DMS153 treated with DMSO at 0.1 percent for 48 hours (cell line): ENCODE measurements at regions not wholly inside any gene's neighbourhood (a gene's known extent, or its start where the extent isn't known, plus 50 kb on each side); places are given as distances from the start of the nearest gene placed in this dataset.

Experiments used
- DNase-seq: peaks from one replicate; lab custom pipeline; 2025; ENCODE audit not compliant: unreplicated experiment; lab: John Stamatoyannopoulos, UW

DNA sequence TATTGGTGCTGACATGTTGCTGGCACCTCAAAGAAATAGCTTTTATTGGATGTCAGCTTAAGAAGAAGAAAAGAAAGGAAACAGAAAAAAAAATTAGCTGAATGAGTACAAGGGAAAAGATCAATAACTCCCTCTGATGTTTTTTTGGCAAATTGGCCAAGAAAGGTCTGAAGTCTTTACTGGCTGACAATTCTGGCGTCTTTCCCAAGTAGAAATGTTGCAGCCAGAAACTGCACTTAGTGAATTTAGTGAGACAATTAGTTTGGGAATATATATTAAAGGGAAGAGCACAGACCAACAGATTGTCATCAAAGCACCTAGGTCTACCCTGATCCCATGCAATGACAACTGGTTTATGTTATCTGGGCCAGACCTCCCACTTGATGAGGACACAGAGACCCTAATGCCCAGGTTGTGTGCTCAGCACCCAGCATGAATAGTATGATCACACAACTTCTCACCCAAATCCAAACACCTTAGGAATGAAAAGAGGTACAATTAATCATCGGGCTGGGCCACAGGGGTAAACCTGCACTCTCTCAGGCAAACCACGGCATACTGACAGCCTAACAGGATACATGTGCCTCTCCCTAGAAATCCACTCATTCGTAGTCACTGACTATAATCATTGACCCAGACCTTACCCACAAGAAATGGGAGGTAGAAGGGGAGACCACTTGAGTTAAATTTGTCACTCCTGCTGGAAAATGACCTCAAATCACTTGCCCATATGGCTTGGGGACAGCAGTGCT is 612.3 kb upstream of the ARID1B start:
- DNase-seq: no peak

DNA sequence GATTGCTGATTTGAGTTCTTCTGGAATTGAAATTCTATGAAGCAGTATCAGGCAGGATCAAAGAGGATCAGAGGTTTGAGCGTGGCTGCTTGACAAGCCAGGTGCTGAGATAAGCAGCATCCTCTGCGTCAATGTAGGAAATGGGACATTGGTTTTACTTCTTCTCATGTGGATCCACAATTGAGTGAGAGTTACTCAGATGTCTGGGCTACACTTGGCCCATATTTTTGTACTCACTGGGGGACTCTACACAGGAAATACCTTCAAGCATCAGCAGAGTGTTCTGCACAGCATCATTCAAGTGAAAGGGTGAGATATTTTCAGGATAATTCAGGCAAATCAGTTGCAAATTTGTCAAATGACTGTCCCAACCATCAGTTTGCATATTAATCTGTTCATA is 613.9 kb upstream of the ARID1B start:
- no peak for DNase-seq

DNA sequence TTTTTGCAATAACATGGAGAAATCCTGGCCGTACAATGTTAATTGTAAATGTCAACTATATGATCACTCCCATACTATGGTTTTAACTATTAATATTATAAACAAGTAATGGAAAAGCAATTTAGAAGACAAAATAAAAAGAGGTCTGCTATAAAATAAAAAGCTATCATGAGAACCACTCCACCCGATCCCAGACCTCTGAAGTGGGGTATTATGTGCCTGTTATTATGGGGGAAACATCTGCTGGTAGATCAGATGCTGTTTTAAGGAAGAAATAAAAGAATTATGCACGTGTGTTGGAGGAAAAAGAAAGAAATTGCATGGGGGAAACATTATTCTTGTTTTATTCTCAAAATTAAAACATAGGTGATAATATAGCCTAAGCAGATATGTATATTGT is 615.7 kb upstream of the ARID1B start:
- no peak for DNase-seq

DNA sequence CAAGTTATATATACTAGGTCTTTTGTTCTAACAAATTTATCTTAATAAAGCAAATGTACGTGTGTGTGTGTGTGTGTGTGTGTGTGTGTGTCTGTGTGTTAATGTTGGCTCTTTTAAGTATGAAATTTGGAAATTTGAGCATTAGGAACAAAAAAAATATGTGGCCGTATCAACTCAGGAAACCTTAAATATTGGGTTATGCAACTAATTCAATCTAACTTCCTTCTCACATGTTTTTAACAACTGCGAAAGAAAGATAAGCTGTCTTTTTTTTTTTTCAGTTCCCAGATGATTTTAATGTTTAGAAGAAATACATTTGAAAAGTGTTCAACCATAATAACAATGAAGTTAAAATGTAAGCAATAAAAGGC is 616.4 kb upstream of the ARID1B start:
- DNase-seq: no peak

DNA sequence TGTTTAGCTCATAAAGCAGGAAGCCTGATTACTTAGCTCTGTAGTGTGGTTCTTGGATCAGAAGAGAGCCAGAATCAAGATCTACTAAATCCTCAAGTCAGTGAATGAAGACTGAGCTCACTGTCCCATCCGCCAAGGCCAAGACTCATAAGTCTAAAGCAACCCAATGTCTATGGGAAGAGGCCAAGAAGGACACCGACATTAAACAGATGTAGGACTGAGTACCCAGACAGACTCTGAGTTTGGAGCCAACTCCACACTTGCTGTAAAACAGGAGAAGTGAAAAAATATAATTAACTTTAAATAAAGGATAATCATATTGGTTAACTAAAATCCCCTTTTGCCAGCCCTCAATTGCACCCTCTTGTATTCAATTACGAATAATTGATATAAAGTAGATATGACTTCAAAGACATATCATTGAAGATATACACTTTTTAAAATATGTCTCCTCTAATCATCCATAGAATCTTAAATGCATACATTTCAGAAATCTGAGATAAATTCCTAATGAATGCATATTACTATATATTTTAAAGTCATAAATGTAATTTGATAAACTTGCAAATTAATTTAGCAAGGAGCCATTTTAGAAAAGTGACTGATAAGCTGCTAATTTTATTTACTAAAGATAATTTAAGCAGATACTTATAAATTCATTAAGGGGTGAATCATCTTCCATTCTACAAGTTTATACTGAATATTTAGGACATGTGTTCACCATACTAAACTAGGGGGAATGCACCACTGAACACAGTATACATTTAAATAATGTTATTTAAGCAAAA is 617.0 kb upstream of the ARID1B start:
- no peak for DNase-seq

DNA sequence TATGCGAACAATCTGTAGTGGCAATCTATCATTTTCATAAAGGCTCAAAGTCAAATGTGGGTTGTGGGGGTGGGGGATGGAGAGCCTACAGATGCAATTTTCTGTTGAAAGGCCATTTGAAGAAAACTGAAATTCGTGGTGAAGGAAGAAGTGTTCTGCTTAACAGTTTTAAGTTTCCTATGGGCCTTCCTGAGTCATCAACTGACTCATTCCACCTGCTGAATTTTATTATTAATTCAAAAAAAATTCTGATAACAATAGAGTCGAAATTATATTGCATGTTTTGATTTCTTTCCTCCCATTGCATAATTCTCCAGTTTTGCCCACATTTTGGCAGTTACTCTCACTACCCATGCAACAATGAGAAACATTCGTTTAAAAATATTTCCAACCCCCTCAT is 622.3 kb upstream of the ARID1B start:
- DNase-seq: no peak

DNA sequence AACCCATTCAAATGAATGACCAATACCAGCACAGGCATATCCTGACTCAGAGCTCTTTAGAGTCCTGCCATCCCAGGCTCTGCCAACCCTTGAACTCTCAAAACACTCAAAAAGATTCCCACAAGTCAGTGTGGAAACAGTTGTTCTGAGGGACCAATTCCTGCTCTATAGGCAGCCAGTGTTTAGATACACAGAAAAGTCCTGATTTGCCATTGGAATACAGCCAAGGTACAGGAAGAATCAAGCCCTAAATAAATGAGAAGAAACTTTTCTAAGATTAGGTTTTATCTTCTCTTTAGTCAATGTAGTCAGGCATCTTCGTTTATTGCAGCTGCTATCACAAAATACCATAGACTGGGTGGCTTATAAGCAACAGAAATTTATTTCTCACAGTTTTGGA is 626.8 kb upstream of the ARID1B start:
- DNase-seq: no peak

DNA sequence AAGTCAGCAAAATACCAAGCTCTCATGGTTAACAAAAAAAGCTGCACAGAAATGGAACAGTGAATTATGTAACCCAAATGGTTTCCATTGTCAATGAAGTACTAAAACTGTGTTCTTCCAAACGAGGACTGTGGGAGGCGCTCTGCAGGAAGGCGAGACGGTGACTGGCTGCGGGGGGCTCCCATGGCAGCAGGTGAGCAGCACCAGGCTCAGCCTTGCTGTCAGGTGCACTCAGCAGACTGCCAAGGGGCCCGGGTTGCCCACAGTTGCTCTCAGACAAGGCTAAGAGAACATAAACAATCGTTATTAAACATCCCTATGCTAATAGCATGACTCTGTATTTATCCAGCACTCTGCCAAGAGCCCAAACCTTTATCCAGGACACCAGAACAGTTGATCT is 630.3 kb upstream of the ARID1B start:
- DNase-seq: no peak

DNA sequence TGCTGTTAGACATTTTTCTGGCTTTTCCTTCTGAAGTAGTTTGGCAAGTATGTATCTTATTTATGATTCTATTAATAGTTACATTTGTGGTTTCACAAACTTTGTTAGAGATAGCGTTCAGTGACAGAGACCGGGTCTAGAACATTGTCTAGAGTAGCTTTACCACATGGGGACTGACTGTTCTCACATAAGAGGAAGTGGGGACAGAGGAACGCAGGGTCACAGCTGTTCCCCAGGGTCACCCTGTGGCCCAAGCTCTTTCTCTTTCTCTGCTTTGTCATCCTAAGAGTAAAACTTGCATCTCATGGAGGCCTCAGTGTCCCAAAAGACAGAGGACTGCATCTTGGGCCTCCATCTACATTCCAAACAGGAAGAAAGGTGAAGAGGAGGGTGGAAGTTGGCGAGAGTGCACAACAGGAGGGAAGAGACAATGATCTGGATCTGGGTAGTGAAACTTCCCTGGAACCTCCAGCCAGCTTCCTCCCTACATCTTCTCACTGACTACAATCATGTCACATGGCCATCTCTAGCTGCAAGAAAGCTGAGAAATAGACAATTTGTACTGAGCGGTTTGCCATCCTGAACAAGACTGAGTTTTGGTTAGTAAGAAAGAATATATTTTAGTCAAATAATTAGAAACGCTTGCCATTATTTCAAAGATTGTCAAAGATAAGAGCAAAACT is 645.8 kb upstream of the ARID1B start:
- DNase-seq: no peak

DNA sequence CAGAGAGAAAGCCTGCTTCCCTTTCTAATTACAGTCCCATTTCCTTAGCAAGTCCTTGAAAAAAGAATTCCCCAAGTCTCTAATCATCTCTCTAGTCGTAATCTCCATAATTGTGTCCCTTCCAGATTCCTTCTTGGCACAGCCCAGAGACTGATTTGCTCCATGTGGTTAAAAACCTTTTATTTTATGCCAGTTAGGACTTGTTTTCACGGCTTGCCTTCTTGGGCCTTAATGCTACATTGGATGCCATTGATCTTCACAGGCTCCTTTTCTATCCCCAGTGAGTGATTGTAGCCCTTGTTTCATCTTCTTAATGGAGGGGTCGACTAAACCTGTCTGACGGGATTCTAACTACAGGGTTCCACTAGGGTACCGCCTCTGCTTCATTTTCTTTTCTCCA is 650.6 kb upstream of the ARID1B start:
- no peak for DNase-seq

DNA sequence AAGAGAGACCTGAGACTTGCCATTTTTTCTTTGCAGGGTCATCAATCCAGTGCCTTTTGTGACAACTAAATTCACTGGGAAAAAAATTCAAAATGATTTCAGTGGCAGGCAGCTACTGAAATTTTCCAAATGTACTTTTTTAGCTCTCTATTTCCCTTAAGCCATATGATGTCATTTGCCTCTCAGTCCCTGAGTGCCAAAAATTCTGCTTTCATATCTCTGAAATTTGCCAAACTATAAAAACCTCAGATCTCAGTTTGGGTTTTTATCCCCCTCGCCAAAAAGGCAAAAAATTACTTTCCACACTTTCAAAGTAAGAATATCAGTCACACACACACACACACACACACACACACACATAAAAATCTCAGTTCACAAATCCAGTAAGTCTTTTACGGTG is 651.3 kb upstream of the ARID1B start:
- no peak for DNase-seq

DNA sequence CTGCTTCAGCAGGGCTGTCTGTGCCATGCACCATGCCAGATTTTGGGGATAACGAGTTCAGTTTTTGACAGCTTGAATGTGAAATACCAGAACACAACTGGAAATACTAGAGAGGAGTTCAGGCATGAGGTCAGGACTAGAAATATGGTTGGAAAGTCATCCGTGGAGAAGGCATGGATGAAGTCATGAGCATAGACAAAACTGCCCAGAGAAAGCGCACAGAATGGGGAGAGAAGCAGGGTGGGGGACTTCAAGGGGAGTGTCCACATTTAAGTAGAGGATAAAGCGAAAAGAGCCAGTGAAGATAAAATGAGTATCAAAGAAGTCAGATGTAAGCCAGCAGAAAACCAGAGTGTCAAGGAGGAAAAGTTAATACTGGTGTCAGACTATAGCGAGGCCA is 653.4 kb upstream of the ARID1B start:
- DNase-seq: no peak

DNA sequence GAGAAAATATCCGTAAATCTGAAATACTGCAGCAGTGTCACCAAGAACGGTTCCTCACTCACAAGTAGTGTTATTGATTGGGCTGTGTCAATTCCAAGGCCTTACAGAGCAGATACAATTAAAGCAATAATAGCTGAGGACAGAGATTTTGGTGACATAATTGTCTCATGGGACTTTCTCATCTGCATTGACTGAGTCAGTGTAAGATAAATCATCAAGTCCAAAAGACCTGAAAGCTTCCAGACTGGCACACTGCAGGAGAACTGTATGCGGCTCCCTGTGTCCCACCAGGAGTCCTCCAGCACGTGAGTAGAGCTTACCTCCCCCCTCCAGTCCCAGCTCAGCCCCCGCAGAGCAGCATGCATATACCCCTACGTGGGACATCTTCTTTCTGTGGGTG is 655.2 kb upstream of the ARID1B start:
- no peak for DNase-seq

DNA sequence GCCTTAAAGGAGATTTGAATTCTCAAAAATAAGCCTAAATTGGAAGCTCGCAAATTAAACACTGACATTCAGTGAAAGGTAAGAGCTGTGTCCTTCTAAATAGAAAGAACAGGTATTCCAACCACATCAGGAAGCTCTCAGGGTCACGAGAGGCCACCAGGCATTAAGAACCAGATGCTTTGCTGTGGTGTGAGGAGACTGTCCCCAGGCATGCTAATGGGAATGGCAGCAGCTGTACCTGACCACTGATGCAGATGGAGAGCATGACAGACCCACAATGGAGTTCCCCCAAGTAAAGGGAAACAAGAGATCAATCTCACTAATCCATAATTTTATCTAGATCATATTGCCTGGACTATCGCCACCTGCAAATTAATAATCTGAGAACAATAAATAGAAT is 658.9 kb upstream of the NOX3 start:
- DNase-seq: no peak

DNA sequence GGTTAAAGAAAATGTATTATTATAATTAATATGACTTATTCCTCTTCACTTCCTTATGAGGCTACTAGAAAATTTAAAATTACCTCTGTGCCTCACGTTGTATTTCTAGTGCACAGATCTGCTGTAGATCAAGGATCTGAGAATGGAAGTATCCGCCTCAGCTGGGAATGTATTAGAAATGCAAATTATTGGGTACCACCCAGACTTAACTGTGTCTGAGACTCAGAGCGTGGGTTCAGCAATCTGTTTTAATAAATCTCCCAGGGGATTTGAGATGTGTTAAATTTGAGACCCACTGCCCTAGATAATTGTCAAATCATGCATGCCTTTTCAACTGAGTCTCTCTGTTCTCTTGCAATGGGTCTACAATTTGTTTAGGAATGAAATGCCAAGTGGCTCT is 658.0 kb upstream of the NOX3 start:
- no peak for DNase-seq

DNA sequence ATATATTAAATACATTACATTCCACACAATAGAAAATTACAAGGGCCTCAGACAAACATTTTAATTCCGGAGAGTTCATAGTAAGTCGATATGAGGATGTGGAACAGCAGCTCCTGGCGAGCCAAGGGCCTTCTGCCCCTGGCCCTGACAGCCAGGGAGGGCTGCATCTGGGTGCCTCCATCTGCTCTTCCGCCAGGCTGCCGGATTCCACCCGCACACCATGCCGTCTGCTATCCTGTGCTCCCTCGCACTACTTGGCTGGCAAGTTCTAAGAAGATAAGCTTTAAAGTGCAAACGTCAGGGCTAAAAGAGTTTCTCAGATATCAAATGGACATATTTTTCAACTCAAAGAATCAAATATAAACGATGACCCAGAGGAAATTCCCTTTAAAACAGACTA is 656.3 kb upstream of the NOX3 start:
- no peak for DNase-seq

DNA sequence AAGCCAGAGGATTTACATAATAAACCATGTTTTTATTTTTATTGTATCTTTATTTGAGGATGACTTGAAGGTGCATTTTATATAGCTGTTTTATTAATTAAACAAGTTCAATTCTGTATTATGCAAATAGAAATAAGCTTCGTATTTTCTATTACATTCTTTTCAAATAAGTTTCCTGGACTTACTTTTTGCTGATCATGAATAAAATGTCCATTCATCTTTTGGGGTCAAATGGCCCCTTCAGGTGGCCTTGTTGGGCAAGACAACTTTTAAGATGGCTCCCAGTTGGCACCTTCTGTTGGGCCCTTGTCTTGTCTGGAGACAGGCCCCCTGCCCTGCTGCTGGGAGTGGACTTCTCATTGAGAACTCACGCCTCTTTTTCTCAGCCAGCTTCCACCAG is 654.6 kb upstream of the NOX3 start:
- DNase-seq: no peak

DNA sequence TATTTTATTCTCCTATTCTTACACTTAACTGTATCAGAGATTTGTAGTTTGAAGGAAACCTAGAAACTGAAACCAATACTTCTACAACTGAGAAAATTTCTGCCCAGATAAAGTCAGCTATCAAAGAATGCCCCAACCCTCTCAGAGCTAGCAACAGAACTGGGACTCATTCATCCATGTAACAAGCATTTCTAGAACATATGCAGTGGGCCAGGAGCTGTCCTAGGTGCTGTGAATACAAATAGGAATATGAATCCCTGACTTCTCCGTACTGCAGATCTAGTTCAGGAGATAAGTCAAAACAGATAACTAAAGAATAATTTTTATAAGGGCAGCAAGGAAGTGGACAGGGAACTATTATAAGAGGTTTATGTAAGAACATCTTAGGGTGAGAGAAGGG is 654.1 kb upstream of the NOX3 start:
- DNase-seq: no peak

DNA sequence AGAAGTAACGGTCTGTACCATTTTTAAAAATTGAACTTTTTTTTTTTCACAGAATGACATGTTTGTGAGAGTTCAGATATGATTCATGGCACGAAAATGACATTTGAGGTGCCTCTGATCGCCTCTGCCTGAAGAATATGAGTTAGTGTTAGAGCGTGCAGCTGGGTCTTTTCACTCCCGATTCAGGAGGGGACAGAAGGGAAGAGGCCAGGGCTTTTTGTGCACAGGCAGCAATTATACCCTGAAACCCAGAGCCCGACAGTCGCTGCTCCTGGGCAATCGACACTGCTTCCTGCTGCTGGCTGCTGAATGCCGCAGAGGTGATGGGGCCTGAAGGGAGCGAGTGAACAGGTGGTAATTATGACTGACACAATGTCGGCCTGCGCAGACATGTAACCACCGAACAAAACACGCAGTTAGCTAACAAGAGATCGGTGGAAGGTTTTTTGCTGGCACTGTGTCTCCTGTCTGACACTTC is 652.0 kb upstream of the NOX3 start:
- DNase-seq: peak; percentile 45

DNA sequence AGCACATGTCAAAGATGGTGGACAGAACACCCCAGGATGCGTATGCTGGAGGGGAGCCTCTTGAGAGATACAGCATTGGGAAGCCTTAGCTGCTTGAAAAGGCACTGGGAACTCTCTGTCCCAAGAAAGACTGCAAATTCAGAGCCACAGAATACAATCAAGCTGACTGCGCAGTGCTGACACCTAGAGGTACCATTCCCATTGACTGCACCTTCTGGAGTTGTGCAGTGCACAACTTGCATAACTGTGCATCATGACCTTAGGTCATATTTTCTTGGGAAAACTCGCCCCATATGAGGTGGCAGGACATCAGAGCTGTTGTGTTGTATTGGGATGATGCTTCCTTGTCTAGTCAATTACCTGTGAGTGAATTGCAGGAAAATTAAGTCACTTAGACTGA is 646.5 kb upstream of the NOX3 start:
- no peak for DNase-seq

DNA sequence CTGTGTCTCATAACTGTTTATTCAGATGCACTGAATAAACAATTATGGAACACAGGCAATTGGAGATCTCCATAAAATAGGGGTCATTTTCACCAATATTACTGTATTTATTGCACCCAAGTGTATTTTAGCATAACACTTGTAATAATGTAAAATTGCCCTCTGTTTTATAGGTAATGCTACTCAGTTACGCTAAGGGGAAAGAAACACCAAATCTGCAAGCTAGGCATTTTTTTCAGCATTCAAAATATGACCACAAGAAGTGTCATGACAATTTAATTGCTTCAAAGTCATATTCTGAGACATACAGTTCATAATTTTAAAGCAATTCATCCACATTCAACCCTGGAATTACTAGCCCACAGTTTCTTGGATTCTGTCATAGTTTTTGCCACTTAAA is 643.2 kb upstream of the NOX3 start:
- no peak for DNase-seq

DNA sequence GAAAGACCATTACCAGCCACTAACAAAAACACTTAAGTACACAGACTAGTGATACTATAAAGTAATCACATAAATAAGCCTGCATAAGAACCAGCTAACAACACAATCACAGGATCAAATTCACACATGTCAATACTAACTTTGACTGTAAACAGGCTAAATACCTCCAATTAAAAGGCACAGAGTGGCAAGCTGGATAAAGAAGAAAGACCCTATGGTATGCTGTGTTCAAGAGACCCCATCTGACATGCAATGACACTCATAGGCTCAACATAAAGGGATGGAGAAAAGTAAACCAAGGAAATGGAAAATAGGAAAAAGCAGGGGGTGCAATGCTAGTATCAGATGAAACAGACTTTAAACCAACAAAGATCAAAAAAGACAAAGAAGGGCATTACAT is 631.8 kb upstream of the NOX3 start:
- no peak for DNase-seq
